Progenitor cell of endocrine pancreas (in vitro differentiated cells): ENCODE measurements at regions not wholly inside any gene's neighbourhood (a gene's known extent, or its start where the extent isn't known, plus 50 kb on each side); places are given as distances from the start of the nearest gene placed in this dataset.

Experiments used
- DNase-seq: peaks from one replicate; pipeline ENCODE4 v3.0.0; 2021; ENCODE audit warnings: low spot score; ENCODE audit not compliant: unreplicated experiment
- H3K27ac Mint-ChIP-seq: 2 replicates; pipeline ENCODE4 v1.8.0; 2021; ENCODE audit warnings: mild to moderate bottlenecking, moderate library complexity, mixed read lengths
- H3K27me3 Mint-ChIP-seq: 2 replicates; pipeline ENCODE4 v1.8.0; 2021; ENCODE audit warnings: mixed read lengths
- H3K36me3 Mint-ChIP-seq: 2 replicates; pipeline ENCODE4 v1.8.0; 2022; ENCODE audit warnings: mixed read lengths; ENCODE audit not compliant: insufficient read depth
- H3K4me1 Mint-ChIP-seq: 2 replicates; pipeline ENCODE4 v1.8.0; 2021; ENCODE audit warnings: low read depth, mixed read lengths
- H3K4me3 Mint-ChIP-seq: 2 replicates; pipeline ENCODE4 v1.8.0; 2021; ENCODE audit warnings: low read depth, mild to moderate bottlenecking, moderate library complexity, mixed read lengths
- H3K9me3 Mint-ChIP-seq: 2 replicates; pipeline ENCODE4 v1.8.0; 2021; ENCODE audit warnings: low read depth, mixed read lengths
- CTCF ChIP-seq: fragments of 200-600 bp; sonication (generic); IDR thresholded peaks from one replicate; pipeline ENCODE4 v1.5.0; 2021; ENCODE audit warnings: antibody characterized with exemption, mild to moderate bottlenecking; ENCODE audit not compliant: unreplicated experiment

GRCh38 chr12:107454109-107454830 is 231.3 kb upstream of the PWP1 start:
- H3K4me3 Mint-ChIP-seq = no peak overlapping the region
- H3K9me3 Mint-ChIP-seq = peaks cover 3% of the 10 kb centered on the region
- H3K27me3 Mint-ChIP-seq = no peaks in the 10 kb centered on the region
- H3K27ac Mint-ChIP-seq = no peak overlapping the region
- TF ChIP-seq CTCF = no peak
- no peaks in the 10 kb centered on the region for H3K36me3 Mint-ChIP-seq
- no peak for DNase-seq
- H3K4me1 Mint-ChIP-seq = peaks cover 32% of the 10 kb centered on the region

GRCh38 chr12:107457362-107457935 is 228.2 kb upstream of the PWP1 start:
- TF ChIP-seq CTCF = no peak
- Mint-ChIP-seq H3K36me3 (no peaks in the 10 kb centered on the region), H3K4me3 (no peak overlapping the region), H3K27me3 (no peaks in the 10 kb centered on the region), H3K9me3 (peaks cover 3% of the 10 kb centered on the region), H3K27ac (no peak overlapping the region), H3K4me1 (peaks cover 12% of the 10 kb centered on the region)
- DNase-seq = no peak

GRCh38 chr12:107458163-107458562 is 227.4 kb upstream of the PWP1 start:
- no peak overlapping the region for H3K27ac Mint-ChIP-seq
- no peaks in the 10 kb centered on the region for H3K36me3 Mint-ChIP-seq
- H3K4me3 Mint-ChIP-seq = no peak overlapping the region
- H3K27me3 Mint-ChIP-seq = no peaks in the 10 kb centered on the region
- DNase-seq = no peak
- no peaks in the 10 kb centered on the region for H3K9me3 Mint-ChIP-seq
- H3K4me1 Mint-ChIP-seq = peaks cover 12% of the 10 kb centered on the region
- no peak for TF ChIP-seq CTCF

- TF ChIP-seq CTCF = no peak
- Mint-ChIP-seq H3K9me3 (no peaks in the 10 kb centered on the region), H3K27me3 (no peaks in the 10 kb centered on the region), H3K4me3 (no peak overlapping the region), H3K4me1 (peaks cover 8% of the 10 kb centered on the region), H3K27ac (peak overlapping the region; percentile 23), H3K36me3 (no peaks in the 10 kb centered on the region)
- DNase-seq = no peak
Observed at GRCh38 chr12:107458990-107459389, 226.6 kb upstream of the PWP1 start.

- Mint-ChIP-seq H3K9me3 (no peaks in the 10 kb centered on the region), H3K4me3 (no peak overlapping the region), H3K4me1 (peaks cover 2% of the 10 kb centered on the region), H3K27me3 (no peaks in the 10 kb centered on the region), H3K36me3 (no peaks in the 10 kb centered on the region), H3K27ac (peak overlapping the region; percentile 23)
- no peak for DNase-seq
- TF ChIP-seq CTCF = no peak
Observed at GRCh38 chr12:107459641-107460040, 226.0 kb upstream of the PWP1 start.
